ENCODE measurements at regions not wholly inside any gene's neighbourhood (a gene's known extent, or its start where the extent isn't known, plus 50 kb on each side); places are given as distances from the start of the nearest gene placed in this dataset.

- DNase-seq, result no peak
Measured at GRCh38 chr4:154086247-154086646, 297.4 kb upstream of the SFRP2 start.

GRCh38 chr4:154084864-154085263, 296.0 kb upstream of the SFRP2 start:
- no peak for DNase-seq

GRCh38 chr4:154082760-154083535, 294.1 kb upstream of the SFRP2 start:
- no peak for DNase-seq

- DNase-seq, result no peak
Measured at GRCh38 chr4:154081391-154081790, 292.5 kb upstream of the SFRP2 start.

GRCh38 chr4:154078504-154079350, 289.8 kb upstream of the SFRP2 start:
- DNase-seq, result no peak

- no peak for DNase-seq
Measured at GRCh38 chr4:154076921-154077320, 288.0 kb upstream of the SFRP2 start.

GRCh38 chr4:154073107-154073822, 284.4 kb upstream of the SFRP2 start:
- no peak for DNase-seq

GRCh38 chr4:154067786-154068185, 278.9 kb upstream of the SFRP2 start:
- no peak for DNase-seq

- DNase-seq, result no peak
Measured at GRCh38 chr4:154065368-154065767, 276.5 kb upstream of the SFRP2 start.

GRCh38 chr4:154064244-154064643, 275.4 kb upstream of the SFRP2 start:
- DNase-seq, result no peak

- DNase-seq, result no peak
Measured at GRCh38 chr4:154049457-154050181, 260.7 kb upstream of the SFRP2 start.

GRCh38 chr4:154047733-154048132, 258.9 kb upstream of the SFRP2 start:
- no peak for DNase-seq

- no peak for DNase-seq
Measured at GRCh38 chr4:154044742-154045485, 256.0 kb upstream of the SFRP2 start.

- no peak for DNase-seq
Measured at GRCh38 chr4:154044108-154044531, 255.2 kb upstream of the SFRP2 start.

- DNase-seq, result no peak
Measured at GRCh38 chr4:154041640-154042039, 252.8 kb upstream of the SFRP2 start.

- DNase-seq, result no peak
Measured at GRCh38 chr4:154039435-154040343, 250.8 kb upstream of the SFRP2 start.

GRCh38 chr4:154036856-154037255, 248.0 kb upstream of the SFRP2 start:
- DNase-seq, result no peak

- no peak for DNase-seq
Measured at GRCh38 chr4:154035341-154035740, 246.5 kb upstream of the SFRP2 start.

- DNase-seq, result no peak
Measured at GRCh38 chr4:154033921-154034320, 245.0 kb upstream of the SFRP2 start.

GRCh38 chr4:154032914-154033313, 244.0 kb upstream of the SFRP2 start:
- DNase-seq, result no peak

- DNase-seq, result no peak
Measured at GRCh38 chr4:154030746-154031145, 241.9 kb upstream of the SFRP2 start.

Measured in NCI-H510A treated with DMSO at 0.1 percent for 48 hours (cell line).